K562 (cell line): ENCODE measurements at regions not wholly inside any gene's neighbourhood (a gene's known extent, or its start where the extent isn't known, plus 50 kb on each side); places are given as distances from the start of the nearest gene placed in this dataset.

Source experiments
- ATAC-seq: fragments of 200-7000 bp; cut with Tn5 transposase; 3 replicates; pipeline ENCODE4 v1.9.1; 2020; ENCODE audit warnings: moderate library complexity
- BruUV-seq: library from RNA; stranded (reverse); fragments of 400-500 nt; replicated peaks from 2 replicates; lab custom pipeline; 2021; lab: Mats Ljungman, UMichigan
- CTCF ChIA-PET: fragments of 300-600 bp; formaldehyde crosslinking; extraction: SDS; loops from one replicate; lab custom pipeline; 2021; ENCODE audit warnings: low intra/inter-chr PET ratio; lab: Yijun Ruan, JAX
- POLR2A ChIA-PET: fragments of 300-600, 350-650 bp; sonication (Branson Sonifier 250); formaldehyde crosslinking; extraction: SDS; loops from one replicate; lab custom pipeline; 2021; ENCODE audit warnings: antibody characterized with exemption, inconsistent platforms; lab: Yijun Ruan, JAX
- DNase-seq, 4 experiments: peaks; one replicate each; pipeline versions ENCODE4 v3.0.0 to v3.0.0-alpha.2; 2011 to 2018; ENCODE audit warnings: low spot score in 3 of 4, mixed read lengths in 3 of 4; ENCODE audit errors: extremely low read depth in 1 of 4
- FAIRE-seq: peaks from 2 replicates; lab custom pipeline; 2011; peaks lifted over from hg19 to GRCh38; lab: Jason Lieb, UNC
- H2AFZ ChIP-seq: 2 replicates; pipeline ENCODE4 v1.6.0; 2011; ENCODE audit warnings: low read depth, low read length, control low read depth, inconsistent platforms
- H3K27ac ChIP-seq: fragments of 200-600 bp; 3 replicates; pipeline ENCODE4 v1.8.0; 2011; ENCODE audit warnings: low read depth, mild to moderate bottlenecking, control low read depth, inconsistent platforms, low read length, moderate library complexity, mixed read lengths; ENCODE audit errors: extremely low read depth
- H3K27me3 ChIP-seq, 2 experiments: fragments of 300-600 bp in 1 of 2; 2 replicates in 1 of 2; 3 replicates in 1 of 2; pipeline versions ENCODE4 v1.6.0 to v1.8.0; 2011; ENCODE audit warnings: inconsistent platforms in 2 of 2, low read length in 2 of 2, mild to moderate bottlenecking in 1 of 2, mixed read lengths in 1 of 2, moderate library complexity in 1 of 2; ENCODE audit not compliant: control insufficient read depth in 2 of 2, insufficient read depth in 2 of 2
- H3K36me3 ChIP-seq: fragments of 300-600 bp; 3 replicates; pipeline ENCODE4 v1.8.0; 2011; ENCODE audit warnings: mild to moderate bottlenecking, low read length, inconsistent platforms; ENCODE audit not compliant: control insufficient read depth, insufficient read depth
- H3K4me1 ChIP-seq, 2 experiments: fragments of 200-600 bp in 1 of 2; replicated peaks in 1 of 2; 2 replicates in 1 of 2; 3 replicates in 1 of 2; pipeline versions ENCODE4 v1.5.1 to v1.8.0; 2011; ENCODE audit warnings: inconsistent platforms in 2 of 2, low read length in 2 of 2, mild to moderate bottlenecking in 1 of 2, mixed read lengths in 1 of 2, moderate library complexity in 1 of 2; ENCODE audit not compliant: control insufficient read depth in 2 of 2, insufficient read depth in 2 of 2
- H3K4me2 ChIP-seq: 2 replicates; pipeline ENCODE4 v1.6.1; 2011; ENCODE audit warnings: low read length, control low read depth, inconsistent platforms, mixed read lengths; ENCODE audit not compliant: insufficient read depth
- H3K4me3 ChIP-seq: fragments of 200-600 bp; sonication (generic), shearing (Covaris generic); 2 replicates; pipeline ENCODE4 v1.5.1; 2016; ENCODE audit warnings: control low read depth, inconsistent platforms
- H3K79me2 ChIP-seq: fragments of 200-600 bp; 3 replicates; pipeline ENCODE4 v1.8.0; 2011; ENCODE audit warnings: low read length, inconsistent platforms; ENCODE audit not compliant: control insufficient read depth, insufficient read depth
- H3K9ac ChIP-seq, 2 experiments: 2 replicates each; pipeline versions ENCODE4 v1.6.0 to v1.6.1; 2011; ENCODE audit warnings: low read depth in 2 of 2, low read length in 2 of 2, control low read depth in 1 of 2, inconsistent platforms in 1 of 2, mild to moderate bottlenecking in 1 of 2, mixed read lengths in 1 of 2; ENCODE audit not compliant: insufficient read depth in 1 of 2
- H3K9me1 ChIP-seq: one replicate; pipeline ENCODE4 v1.6.0; 2011; ENCODE audit warnings: inconsistent platforms, mild to moderate bottlenecking, low read length, moderate library complexity; ENCODE audit not compliant: control insufficient read depth, insufficient read depth
- H3K9me3 ChIP-seq: replicated peaks from 2 replicates; pipeline ENCODE4 v1.5.1; 2011; ENCODE audit warnings: low read depth, low read length, inconsistent platforms; ENCODE audit not compliant: control insufficient read depth, insufficient read depth
- H4K20me1 ChIP-seq: replicated peaks from 2 replicates; pipeline ENCODE4 v1.6.1; 2011; ENCODE audit warnings: low read length, inconsistent platforms, mixed read lengths; ENCODE audit not compliant: control insufficient read depth, insufficient read depth
- CBX3 ChIP-seq, 2 experiments: IDR thresholded peaks; 1 replicate in 1 of 2; 2 replicates in 1 of 2; pipeline ENCODE4 v1.6.1; 2012; ENCODE audit warnings: inconsistent platforms in 2 of 2, low read length in 2 of 2, borderline replicate concordance in 1 of 2, control low read depth in 1 of 2
- CHD1 ChIP-seq: fragments of 200-600 bp; sonication (generic); IDR thresholded peaks from one replicate; pipeline ENCODE4 v1.6.1; 2012; ENCODE audit warnings: mild to moderate bottlenecking, moderate library complexity, low read length, inconsistent platforms
- EP300 ChIP-seq: IDR thresholded peaks from 2 replicates; pipeline ENCODE4 v1.6.1; 2012; ENCODE audit warnings: low read length, improper control_type of control experiment
- FOXA3 ChIP-seq, 2 experiments: fragments of 450-650 bp in 1 of 2; sonication (generic) in 1 of 2; formaldehyde crosslinking; IDR thresholded peaks in 1 of 2; conservative IDR thresholded peaks in 1 of 2; 2 replicates each; pipeline versions ENCODE4 v1.4.0 to v1.8.0; 2020 to 2022; ENCODE audit warnings: mild to moderate bottlenecking in 2 of 2, missing genetic modification reagents in 1 of 2
- FUS ChIP-seq: fragments of 200-400 bp; formaldehyde crosslinking; optimal IDR thresholded peaks from 2 replicates; pipeline ENCODE3; 2017; ENCODE audit warnings: low read depth, low read length
- HLTF ChIP-seq: fragments of 450-650 bp; IDR thresholded peaks from 2 replicates; pipeline ENCODE4 v1.6.1; 2016
- IFI16 ChIP-seq: fragments of 250-450 bp; sonication (Bioruptor Pico); IDR thresholded peaks from 2 replicates; pipeline ENCODE4 v2.1.2; 2022; ENCODE audit warnings: mild to moderate bottlenecking, inconsistent platforms
- MTA1 ChIP-seq: fragments of 450-650 bp; IDR thresholded peaks from 2 replicates; pipeline ENCODE4 v1.6.1; 2017; ENCODE audit warnings: borderline replicate concordance
- MYC ChIP-seq, 2 experiments: fragments of 250-450 bp in 1 of 2; sonication (Bioruptor Pico) in 1 of 2; IDR thresholded peaks; 2 replicates each; pipeline versions ENCODE4 v1.5.1 to v1.6.1; 2012 to 2021; ENCODE audit warnings: low read depth in 2 of 2, borderline replicate concordance in 1 of 2, improper control_type of control experiment in 1 of 2, low read length in 1 of 2, mild to moderate bottlenecking in 1 of 2, moderate library complexity in 1 of 2
- NFATC3 ChIP-seq: fragments of 450-650 bp; IDR thresholded peaks from 2 replicates; pipeline ENCODE4 v1.6.1; 2017; ENCODE audit warnings: mild to moderate bottlenecking
- STAT5A ChIP-seq: IDR thresholded peaks from 2 replicates; pipeline ENCODE4 v1.6.1; 2012; ENCODE audit warnings: low read length, inconsistent platforms, borderline replicate concordance
- ZNF561 ChIP-seq: fragments of 450-650 bp; formaldehyde crosslinking; conservative IDR thresholded peaks from 2 replicates; pipeline ENCODE4 v1.4.0; 2020; ENCODE audit warnings: mild to moderate bottlenecking, moderate library complexity
- ZNF668 ChIP-seq: fragments of 250-450 bp; sonication (Bioruptor Pico); IDR thresholded peaks from 2 replicates; pipeline ENCODE4 v1.8.0; 2022; ENCODE audit warnings: mild to moderate bottlenecking, inconsistent platforms
- WGBS: fragments of 100-300 bp; shearing (Covaris generic); methylation state at CpG from one replicate; pipeline ENCODE4 v1.1.6; 2016; ENCODE audit warnings: low coverage, mixed read lengths; ENCODE audit not compliant: insufficient coverage; ENCODE audit errors: missing lambda C conversion rate; 5-methylcytosine and 5-hydroxymethylcytosine counted together
- in situ Hi-C: fragments of 300-500 bp; cut with MboI; formaldehyde crosslinking; loops from 4 replicates; pipeline ENCODE4 v1.15.0; 2018; ENCODE audit warnings: inconsistent platforms, mixed read lengths
- intact Hi-C: fragments of 100-400 bp; cut with micrococcal nuclease; formaldehyde crosslinking; loops from 2 replicates; pipeline ENCODE4 v1.14.2; 2022
- TF ChIP-seq, protein P1 (sequence below), 2 experiments: fragments of 450-650 bp; IDR thresholded peaks; 2 replicates each; pipeline ENCODE4 v1.6.1; 2018; ENCODE audit warnings: mild to moderate bottlenecking in 2 of 2, low read depth in 1 of 2; ENCODE audit not compliant: partially characterized antibody in 2 of 2

- Histone ChIP-seq H3K27ac (no peak overlapping the region), H3K36me3 (no peaks in the 10 kb centered on the region), H3K9me3 (no peaks in the 10 kb centered on the region), H3K9me1 (no peaks in the 10 kb centered on the region), H3K79me2 (no peaks in the 10 kb centered on the region), H4K20me1 (no peaks in the 10 kb centered on the region), H3K27me3 (peaks cover 5 to 6% of the 10 kb centered on the region in 2 experiments; a peak in 4 of 5 replicates), H3K9ac (no peak overlapping the region), H3K4me3 (no peak overlapping the region), H2AFZ (no peak overlapping the region), H3K4me1 (no peaks in the 10 kb centered on the region), H3K4me2 (no peak overlapping the region)
- TF ChIP-seq MTA1 (no peak), IFI16 (no peak), CBX3 (IDR thresholded peaks at IDR 0.05; ENCODE audit: borderline replicate concordance in 1 of 2, low read length in 2 of 2) (no peak), HLTF (no peak), EP300 (no peak), CHD1 (no peak), FOXA3 (CRISPR knock-in tag; conservative IDR thresholded peaks at IDR 0.05 in 1 of 2, IDR thresholded peaks at IDR 0.05 in 1 of 2) (no peak), STAT5A (no peak)
- FAIRE-seq (no peak), DNase-seq (no peak), ATAC-seq (no peak)
- in situ Hi-C loops, result no loop called here
- WGBS, result 2% methylated on average over 3 of the region's 3 CpGs
- CTCF ChIA-PET, result no interaction called here
- POLR2A ChIA-PET, result no interaction called here
- intact Hi-C loops, result no loop called here
- no TSS peak for BruUV-seq
Observed at GRCh38 chr4:110368409-110368808, 107.5 kb upstream of the ENPEP start.

DNA sequence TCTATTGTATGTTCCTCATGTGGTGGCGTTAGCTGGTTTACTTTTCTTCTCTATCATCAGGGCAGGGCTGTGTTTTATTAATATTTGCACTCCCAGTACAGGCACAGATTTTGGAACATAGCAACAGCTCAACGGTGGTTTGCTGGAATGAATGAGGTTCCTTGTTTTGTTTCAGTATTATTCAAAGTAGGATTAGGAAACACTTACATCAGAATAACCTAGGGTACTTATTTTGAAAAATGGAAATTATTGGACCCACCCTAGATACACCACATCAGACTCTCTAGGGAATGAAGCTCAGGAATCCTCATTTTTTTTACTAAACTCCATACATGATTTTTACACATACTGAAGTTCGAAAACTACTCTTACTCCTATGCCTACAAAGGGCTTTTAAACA, 108.8 kb upstream of the ENPEP start:
- intact Hi-C loops (no loop called here), in situ Hi-C loops (no loop called here)
- H3K9me1 ChIP-seq, result no peaks in the 10 kb centered on the region
- peaks cover 5 to 6% of the 10 kb centered on the region in 2 experiments; a peak in 4 of 5 replicates for H3K27me3 ChIP-seq
- H3K27ac ChIP-seq, result no peak overlapping the region
- DNase-seq (no peak), FAIRE-seq (no peak), ATAC-seq (no peak)
- BruUV-seq, result no TSS peak
- H3K4me2 ChIP-seq, result no peak overlapping the region
- WGBS, result 0% methylated on average over 3 of the region's 3 CpGs
- no peaks in the 10 kb centered on the region for H4K20me1 ChIP-seq
- no peaks in the 10 kb centered on the region for H3K36me3 ChIP-seq
- ChIA-PET CTCF (no interaction called here), POLR2A (interaction anchor here (1.3 kb wide), 1 partner anchor 8 kb away, joined by 3 read pairs; no protein-coding TSS in a partner anchor)
- H3K9ac ChIP-seq, result no peak overlapping the region
- no peak overlapping the region for H2AFZ ChIP-seq
- no peaks in the 10 kb centered on the region for H3K9me3 ChIP-seq
- H3K4me3 ChIP-seq, result no peak overlapping the region
- H3K4me1 ChIP-seq, result no peaks in the 10 kb centered on the region
- H3K79me2 ChIP-seq, result no peaks in the 10 kb centered on the region
- TF ChIP-seq, protein P1, sequence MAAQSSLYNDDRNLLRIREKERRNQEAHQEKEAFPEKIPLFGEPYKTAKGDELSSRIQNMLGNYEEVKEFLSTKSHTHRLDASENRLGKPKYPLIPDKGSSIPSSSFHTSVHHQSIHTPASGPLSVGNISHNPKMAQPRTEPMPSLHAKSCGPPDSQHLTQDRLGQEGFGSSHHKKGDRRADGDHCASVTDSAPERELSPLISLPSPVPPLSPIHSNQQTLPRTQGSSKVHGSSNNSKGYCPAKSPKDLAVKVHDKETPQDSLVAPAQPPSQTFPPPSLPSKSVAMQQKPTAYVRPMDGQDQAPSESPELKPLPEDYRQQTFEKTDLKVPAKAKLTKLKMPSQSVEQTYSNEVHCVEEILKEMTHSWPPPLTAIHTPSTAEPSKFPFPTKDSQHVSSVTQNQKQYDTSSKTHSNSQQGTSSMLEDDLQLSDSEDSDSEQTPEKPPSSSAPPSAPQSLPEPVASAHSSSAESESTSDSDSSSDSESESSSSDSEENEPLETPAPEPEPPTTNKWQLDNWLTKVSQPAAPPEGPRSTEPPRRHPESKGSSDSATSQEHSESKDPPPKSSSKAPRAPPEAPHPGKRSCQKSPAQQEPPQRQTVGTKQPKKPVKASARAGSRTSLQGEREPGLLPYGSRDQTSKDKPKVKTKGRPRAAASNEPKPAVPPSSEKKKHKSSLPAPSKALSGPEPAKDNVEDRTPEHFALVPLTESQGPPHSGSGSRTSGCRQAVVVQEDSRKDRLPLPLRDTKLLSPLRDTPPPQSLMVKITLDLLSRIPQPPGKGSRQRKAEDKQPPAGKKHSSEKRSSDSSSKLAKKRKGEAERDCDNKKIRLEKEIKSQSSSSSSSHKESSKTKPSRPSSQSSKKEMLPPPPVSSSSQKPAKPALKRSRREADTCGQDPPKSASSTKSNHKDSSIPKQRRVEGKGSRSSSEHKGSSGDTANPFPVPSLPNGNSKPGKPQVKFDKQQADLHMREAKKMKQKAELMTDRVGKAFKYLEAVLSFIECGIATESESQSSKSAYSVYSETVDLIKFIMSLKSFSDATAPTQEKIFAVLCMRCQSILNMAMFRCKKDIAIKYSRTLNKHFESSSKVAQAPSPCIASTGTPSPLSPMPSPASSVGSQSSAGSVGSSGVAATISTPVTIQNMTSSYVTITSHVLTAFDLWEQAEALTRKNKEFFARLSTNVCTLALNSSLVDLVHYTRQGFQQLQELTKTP (IDR thresholded peaks at IDR 0.05; ENCODE audit: low read depth in 1 of 2, partially characterized antibody in 2 of 2), result no peak
- TF ChIP-seq NFATC3 (no peak), MYC (IDR thresholded peaks at IDR 0.05; ENCODE audit: low read depth, low read length) (no peak), MYC (CRISPR knock-in tag; IDR thresholded peaks at IDR 0.05; ENCODE audit: borderline replicate concordance, low read depth) (no peak), FUS (no peak), ZNF561 (no peak), ZNF668 (CRISPR knock-in tag) (no peak)
